Calu3 (cell line): ENCODE measurements at regions not wholly inside any gene's neighbourhood (a gene's known extent, or its start where the extent isn't known, plus 50 kb on each side); places are given as distances from the start of the nearest gene placed in this dataset.

Experiments
- BruUV-seq: library from RNA; stranded (reverse); fragments of 400-500 nt; replicated peaks from 2 replicates; lab custom pipeline; 2021; lab: Mats Ljungman, UMichigan
- CTCF ChIA-PET: fragments of 300-600 bp; sonication (Branson Sonifier 250); formaldehyde crosslinking; loops from one replicate; lab custom pipeline; 2022; ENCODE audit warnings: antibody characterized with exemption; lab: Charles Lee
- DNase-seq: peaks from one replicate; pipeline ENCODE4 v3.0.0; 2022
- H3K27ac Mint-ChIP-seq: one replicate; pipeline ENCODE4 v1.8.0; 2022; ENCODE audit warnings: mixed read lengths; ENCODE audit not compliant: unreplicated experiment
- H3K27me3 Mint-ChIP-seq: one replicate; pipeline ENCODE4 v1.8.0; 2022; ENCODE audit warnings: mixed read lengths; ENCODE audit not compliant: unreplicated experiment
- H3K36me3 Mint-ChIP-seq: one replicate; pipeline ENCODE4 v1.8.0; 2022; ENCODE audit warnings: mild to moderate bottlenecking, moderate library complexity, mixed read lengths; ENCODE audit not compliant: insufficient read depth, unreplicated experiment
- H3K4me1 Mint-ChIP-seq: one replicate; pipeline ENCODE4 v1.8.0; 2022; ENCODE audit warnings: mild to moderate bottlenecking, low read depth, mixed read lengths; ENCODE audit not compliant: unreplicated experiment
- H3K4me3 Mint-ChIP-seq: one replicate; pipeline ENCODE4 v1.8.0; 2022; ENCODE audit warnings: mild to moderate bottlenecking, low read depth, moderate library complexity, mixed read lengths; ENCODE audit not compliant: unreplicated experiment
- H3K9me3 Mint-ChIP-seq: one replicate; pipeline ENCODE4 v1.8.0; 2022; ENCODE audit warnings: low read depth, mixed read lengths; ENCODE audit not compliant: unreplicated experiment
- intact Hi-C: fragments of 100-400 bp; cut with micrococcal nuclease; formaldehyde crosslinking; loops from one replicate; pipeline ENCODE4 v1.10.0; 2022; ENCODE audit not compliant: unreplicated experiment
- TF ChIP-seq, protein P1 (sequence below): fragments of 200-600 bp; IDR thresholded peaks from one replicate; pipeline ENCODE4 v1.8.0; 2022; ENCODE audit warnings: antibody characterized with exemption; ENCODE audit not compliant: unreplicated experiment

DNA sequence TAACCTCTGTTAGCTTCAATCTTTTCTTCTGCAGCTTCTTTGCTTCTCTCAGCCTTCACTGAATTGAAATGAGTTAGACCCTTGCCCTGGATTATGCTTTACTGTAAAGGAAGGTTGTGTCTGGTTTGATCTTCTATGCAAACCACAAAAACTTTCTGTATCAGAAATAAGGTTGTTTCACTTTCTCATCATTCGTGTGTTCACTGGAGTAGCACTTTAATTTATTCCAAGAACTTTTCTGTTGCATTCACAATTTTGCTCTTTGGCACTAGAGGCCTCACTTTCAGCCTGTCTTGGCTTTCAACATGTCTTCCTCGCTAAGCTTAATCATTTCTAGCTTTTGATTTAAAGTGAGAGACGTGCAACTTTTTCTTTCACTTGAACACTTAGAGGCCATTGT lies 365.3 kb downstream of the TDRD15 start:
- H3K4me3 Mint-ChIP-seq, result no peak overlapping the region
- DNase-seq, result no peak
- intact Hi-C loops, result no loop called here
- H3K4me1 Mint-ChIP-seq, result no peaks in the 10 kb centered on the region
- TF ChIP-seq, protein P1, sequence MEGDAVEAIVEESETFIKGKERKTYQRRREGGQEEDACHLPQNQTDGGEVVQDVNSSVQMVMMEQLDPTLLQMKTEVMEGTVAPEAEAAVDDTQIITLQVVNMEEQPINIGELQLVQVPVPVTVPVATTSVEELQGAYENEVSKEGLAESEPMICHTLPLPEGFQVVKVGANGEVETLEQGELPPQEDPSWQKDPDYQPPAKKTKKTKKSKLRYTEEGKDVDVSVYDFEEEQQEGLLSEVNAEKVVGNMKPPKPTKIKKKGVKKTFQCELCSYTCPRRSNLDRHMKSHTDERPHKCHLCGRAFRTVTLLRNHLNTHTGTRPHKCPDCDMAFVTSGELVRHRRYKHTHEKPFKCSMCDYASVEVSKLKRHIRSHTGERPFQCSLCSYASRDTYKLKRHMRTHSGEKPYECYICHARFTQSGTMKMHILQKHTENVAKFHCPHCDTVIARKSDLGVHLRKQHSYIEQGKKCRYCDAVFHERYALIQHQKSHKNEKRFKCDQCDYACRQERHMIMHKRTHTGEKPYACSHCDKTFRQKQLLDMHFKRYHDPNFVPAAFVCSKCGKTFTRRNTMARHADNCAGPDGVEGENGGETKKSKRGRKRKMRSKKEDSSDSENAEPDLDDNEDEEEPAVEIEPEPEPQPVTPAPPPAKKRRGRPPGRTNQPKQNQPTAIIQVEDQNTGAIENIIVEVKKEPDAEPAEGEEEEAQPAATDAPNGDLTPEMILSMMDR, result no peak
- BruUV-seq, result no TSS peak
- no peak overlapping the region for H3K27ac Mint-ChIP-seq
- CTCF ChIA-PET, result no interaction called here
- peaks cover 22% of the 10 kb centered on the region for H3K9me3 Mint-ChIP-seq
- no peaks in the 10 kb centered on the region for H3K36me3 Mint-ChIP-seq
- no peaks in the 10 kb centered on the region for H3K27me3 Mint-ChIP-seq

DNA sequence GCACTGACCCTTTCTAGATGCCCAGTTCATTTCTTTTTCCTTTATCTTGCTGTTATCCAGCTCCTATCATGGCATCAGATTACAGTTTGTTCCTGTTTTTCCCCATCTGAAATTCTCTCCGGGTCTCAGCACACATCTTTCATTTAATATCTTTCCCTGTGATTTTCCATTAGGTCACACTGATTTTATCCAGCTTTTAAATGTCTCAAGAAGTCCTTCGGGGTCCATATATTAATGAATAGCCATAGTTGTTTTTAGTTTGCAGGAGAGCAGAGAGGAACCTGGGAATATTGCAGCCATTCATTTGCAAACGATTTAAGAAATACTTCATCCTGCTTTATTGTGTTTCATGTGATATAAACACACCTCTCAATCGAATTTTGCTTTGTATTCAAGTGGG lies 374.2 kb downstream of the TDRD15 start:
- Mint-ChIP-seq H3K36me3 (no peaks in the 10 kb centered on the region), H3K27ac (no peak overlapping the region), H3K4me3 (no peak overlapping the region), H3K4me1 (no peaks in the 10 kb centered on the region), H3K9me3 (peaks cover 6% of the 10 kb centered on the region), H3K27me3 (no peaks in the 10 kb centered on the region)
- TF ChIP-seq, protein P1, result no peak
- DNase-seq, result no peak
- intact Hi-C loops, result no loop called here
- BruUV-seq, result no TSS peak
- CTCF ChIA-PET, result no interaction called here

DNA sequence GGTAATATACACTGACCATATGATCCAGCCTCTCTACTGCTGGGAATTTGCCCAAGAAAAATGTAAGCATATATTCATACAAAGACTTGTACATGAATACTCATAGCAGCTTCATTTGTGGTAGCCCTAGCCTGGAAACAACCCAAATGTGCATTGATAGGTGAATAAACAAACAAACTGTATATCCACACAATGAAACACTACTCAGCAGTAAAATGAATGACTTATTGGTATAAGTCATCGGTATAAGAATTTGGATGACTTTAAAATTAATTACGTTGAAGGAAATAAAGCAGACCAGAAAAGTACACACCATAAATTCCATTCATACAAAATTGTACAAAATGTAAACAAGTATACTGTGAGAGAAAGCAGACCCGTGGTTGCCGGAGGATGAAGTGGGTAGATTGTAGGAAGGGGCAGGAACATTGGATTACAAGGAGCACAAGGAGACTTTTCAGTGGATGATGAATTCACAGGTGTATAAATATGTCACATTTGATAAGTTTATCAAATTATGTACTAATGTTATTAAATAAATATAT lies 376.7 kb downstream of the TDRD15 start:
- CTCF ChIA-PET, result no interaction called here
- no TSS peak for BruUV-seq
- Mint-ChIP-seq H3K27me3 (no peaks in the 10 kb centered on the region), H3K4me3 (no peak overlapping the region), H3K4me1 (no peaks in the 10 kb centered on the region), H3K9me3 (peaks cover 9% of the 10 kb centered on the region), H3K36me3 (no peaks in the 10 kb centered on the region), H3K27ac (no peak overlapping the region)
- DNase-seq, result no peak
- TF ChIP-seq, protein P1, result no peak
- intact Hi-C loops, result no loop called here

DNA sequence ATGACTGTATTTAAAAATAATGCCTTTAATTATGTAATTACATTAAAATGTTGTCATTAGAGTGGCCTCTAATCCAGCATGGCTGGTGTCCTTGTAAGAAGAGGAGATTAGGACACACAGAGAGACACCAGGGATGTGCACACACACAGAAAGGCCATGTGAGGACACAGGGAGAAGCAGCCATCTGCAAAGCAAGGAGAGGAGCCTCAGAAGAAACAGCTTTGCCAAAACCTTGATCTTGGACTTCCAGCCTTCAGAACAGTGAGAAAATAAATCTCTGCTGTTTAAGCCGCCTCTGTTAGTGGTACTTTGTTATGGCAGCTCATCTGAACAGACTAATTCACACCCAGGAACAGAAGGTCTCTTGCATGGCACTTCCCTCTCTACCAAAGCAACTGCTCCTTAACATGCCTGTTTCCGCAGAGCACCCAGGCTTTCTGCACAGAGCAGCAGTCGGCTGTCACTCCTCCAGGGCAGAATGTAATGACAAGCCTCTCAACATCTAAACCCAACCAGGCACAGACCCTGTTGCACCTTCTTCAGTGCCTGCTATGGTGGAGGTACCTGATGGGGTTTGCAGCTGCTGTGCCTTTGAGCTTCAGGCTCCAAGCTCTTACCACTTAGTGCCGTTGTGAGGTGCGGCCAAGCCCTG lies 377.7 kb downstream of the TDRD15 start:
- BruUV-seq, result no TSS peak
- Mint-ChIP-seq H3K36me3 (no peaks in the 10 kb centered on the region), H3K9me3 (peaks cover 12% of the 10 kb centered on the region), H3K27me3 (no peaks in the 10 kb centered on the region), H3K4me3 (no peak overlapping the region), H3K4me1 (no peaks in the 10 kb centered on the region), H3K27ac (no peak overlapping the region)
- DNase-seq, result no peak
- CTCF ChIA-PET, result no interaction called here
- TF ChIP-seq, protein P1, result no peak
- intact Hi-C loops, result no loop called here
